ENCODE measurements at regions not wholly inside any gene's neighbourhood (a gene's known extent, or its start where the extent isn't known, plus 50 kb on each side); places are given as distances from the start of the nearest gene placed in this dataset.
A peak's percentile ranks its signal among the peaks of the same experiment; 100 is the strongest.
"Not testable (repeated sequence)": the region's sequence is repeated elsewhere in the genome, so short reads cannot be mapped to it uniquely, and the experiment has no call there.

DNA sequence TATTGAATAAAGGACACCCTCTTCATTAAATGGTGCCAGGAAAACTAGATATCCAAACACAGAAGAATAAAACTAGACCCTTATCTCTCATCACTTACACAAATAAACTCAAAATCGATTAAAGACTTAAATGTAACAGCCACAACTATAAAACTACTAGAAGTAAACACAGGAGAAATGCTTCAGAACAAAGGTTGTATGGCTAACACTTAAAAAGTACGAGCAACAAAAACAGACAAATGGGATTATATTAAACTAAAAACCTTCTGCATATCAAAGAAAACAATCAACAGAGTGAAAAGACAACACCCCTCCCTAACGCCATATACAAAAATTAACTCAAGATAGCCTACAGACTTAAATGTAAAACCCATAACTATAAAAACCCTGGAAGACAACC lies 104.7 kb upstream of the CLEC6A start:
- DNase-seq; H3K36me3 Mint-ChIP-seq (ENCODE audit: low read depth); H3K4me3 Mint-ChIP-seq; H3K4me1 Mint-ChIP-seq; POLR2A ChIA-PET; ATAC-seq; H3K27ac Mint-ChIP-seq; CTCF ChIA-PET; intact Hi-C loops (cut with DNase I, micrococcal nuclease): not testable (repeated sequence)
- Mint-ChIP-seq H3K9me3 (ENCODE audit: low read depth) (peaks cover 10% of the 10 kb centered on the region), H3K27me3 (peaks cover 11% of the 10 kb centered on the region)

DNA sequence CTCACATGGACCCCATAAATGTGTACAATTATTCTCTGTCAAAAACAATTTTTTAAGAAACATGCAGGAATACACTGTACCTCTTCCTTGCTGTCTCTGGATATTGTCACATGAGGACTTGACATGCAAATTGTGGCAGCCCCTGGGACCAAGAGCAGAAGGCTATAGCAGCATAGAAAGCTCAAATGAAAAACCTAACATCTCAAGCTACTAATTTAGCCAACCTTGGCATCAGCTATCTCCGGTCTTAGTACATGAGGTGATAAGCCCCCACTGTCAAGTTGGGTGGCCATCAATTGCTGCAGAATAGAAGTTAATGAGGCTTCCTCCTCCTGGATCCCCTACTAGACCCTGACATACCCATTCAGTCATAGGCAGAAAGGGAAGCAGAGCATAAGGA lies 101.0 kb upstream of the CLEC6A start:
- H3K27ac Mint-ChIP-seq; intact Hi-C loops (cut with DNase I, micrococcal nuclease); ATAC-seq; H3K4me1 Mint-ChIP-seq; POLR2A ChIA-PET; H3K4me3 Mint-ChIP-seq; H3K36me3 Mint-ChIP-seq (ENCODE audit: low read depth); H3K9me3 Mint-ChIP-seq (ENCODE audit: low read depth); DNase-seq: not testable (repeated sequence)
- H3K27me3 Mint-ChIP-seq = peaks cover 12% of the 10 kb centered on the region
- CTCF ChIA-PET = interaction anchor here (0.7 kb wide), 1 partner anchor 35 kb away, joined by 3 read pairs; no protein-coding TSS in a partner anchor

DNA sequence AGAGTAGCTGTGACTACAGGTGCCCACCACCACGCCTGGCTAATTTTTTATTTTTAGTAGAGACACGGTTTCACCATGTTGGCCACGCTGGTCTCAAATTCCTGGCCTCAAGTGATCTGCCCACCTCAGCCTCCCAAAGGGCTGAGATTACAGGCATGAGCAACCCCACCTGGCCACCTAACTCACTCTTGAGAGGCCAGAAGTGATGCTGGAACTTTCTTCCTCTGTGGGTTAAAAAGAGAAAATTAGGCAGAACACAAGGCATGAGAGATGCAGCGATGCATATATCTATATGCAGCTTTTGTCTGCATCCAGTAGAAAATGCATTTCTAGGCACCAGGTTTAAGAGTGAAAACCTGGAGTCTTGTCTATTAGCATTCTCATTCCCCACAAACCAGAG lies 100.2 kb upstream of the CLEC6A start:
- ATAC-seq; H3K27ac Mint-ChIP-seq; DNase-seq; H3K9me3 Mint-ChIP-seq (ENCODE audit: low read depth); POLR2A ChIA-PET; H3K4me3 Mint-ChIP-seq; intact Hi-C loops (cut with DNase I, micrococcal nuclease); CTCF ChIA-PET; H3K36me3 Mint-ChIP-seq (ENCODE audit: low read depth); H3K4me1 Mint-ChIP-seq: not testable (repeated sequence)
- H3K27me3 Mint-ChIP-seq = peaks cover 12% of the 10 kb centered on the region

DNA sequence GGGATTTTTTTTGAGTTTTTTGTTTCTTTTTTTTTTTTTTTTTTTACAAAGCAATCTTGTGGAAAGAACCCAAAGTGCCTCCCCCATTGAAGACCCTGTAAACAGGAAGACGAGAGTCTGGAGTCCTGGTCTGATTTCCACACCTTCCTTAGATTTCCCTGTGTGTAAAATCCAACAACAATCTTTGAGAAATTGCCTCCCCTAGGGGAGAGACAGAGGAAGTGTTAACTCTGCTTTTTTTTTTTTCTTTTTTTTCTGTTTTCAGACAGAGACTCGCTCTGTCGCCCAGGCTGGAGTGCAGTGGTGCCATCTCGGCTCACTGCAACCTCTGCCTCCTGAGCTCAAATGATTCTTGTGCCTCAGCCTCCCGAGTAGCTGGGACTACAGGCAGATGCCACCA lies 82.0 kb upstream of the CLEC6A start:
- intact Hi-C loops (cut with DNase I, micrococcal nuclease); H3K4me1 Mint-ChIP-seq; H3K4me3 Mint-ChIP-seq; ATAC-seq; H3K36me3 Mint-ChIP-seq (ENCODE audit: low read depth); H3K27ac Mint-ChIP-seq; DNase-seq; H3K27me3 Mint-ChIP-seq; H3K9me3 Mint-ChIP-seq (ENCODE audit: low read depth); POLR2A ChIA-PET; CTCF ChIA-PET: not testable (repeated sequence)

- H3K27me3 Mint-ChIP-seq; DNase-seq; H3K4me1 Mint-ChIP-seq; H3K27ac Mint-ChIP-seq; ATAC-seq; H3K4me3 Mint-ChIP-seq; POLR2A ChIA-PET; intact Hi-C loops (cut with DNase I, micrococcal nuclease); H3K9me3 Mint-ChIP-seq (ENCODE audit: low read depth); H3K36me3 Mint-ChIP-seq (ENCODE audit: low read depth): not testable (repeated sequence)
- CTCF ChIA-PET = interaction anchor here (0.6 kb wide), 1 partner anchor 169 kb away, joined by 3 read pairs; no protein-coding TSS in a partner anchor
Observed at GRCh38 chr12:8375122-8375521, 80.6 kb upstream of the CLEC6A start.

- ATAC-seq; POLR2A ChIA-PET; H3K4me1 Mint-ChIP-seq; intact Hi-C loops (cut with DNase I, micrococcal nuclease); H3K27ac Mint-ChIP-seq; DNase-seq; H3K36me3 Mint-ChIP-seq (ENCODE audit: low read depth); CTCF ChIA-PET; H3K4me3 Mint-ChIP-seq; H3K27me3 Mint-ChIP-seq; H3K9me3 Mint-ChIP-seq (ENCODE audit: low read depth): not testable (repeated sequence)
Observed at GRCh38 chr12:8377756-8378155, 78.0 kb upstream of the CLEC6A start.

- H3K36me3 Mint-ChIP-seq (ENCODE audit: low read depth); ATAC-seq; intact Hi-C loops (cut with DNase I, micrococcal nuclease); H3K9me3 Mint-ChIP-seq (ENCODE audit: low read depth); POLR2A ChIA-PET; DNase-seq; H3K27me3 Mint-ChIP-seq; H3K27ac Mint-ChIP-seq; CTCF ChIA-PET; H3K4me3 Mint-ChIP-seq; H3K4me1 Mint-ChIP-seq: not testable (repeated sequence)
Observed at GRCh38 chr12:8382556-8382955, 73.2 kb upstream of the CLEC6A start.

GRCh38 chr12:8384686-8385085 lies 71.1 kb upstream of the CLEC6A start:
- ATAC-seq; H3K36me3 Mint-ChIP-seq (ENCODE audit: low read depth); intact Hi-C loops (cut with DNase I, micrococcal nuclease); DNase-seq; H3K27ac Mint-ChIP-seq; H3K9me3 Mint-ChIP-seq (ENCODE audit: low read depth); POLR2A ChIA-PET; H3K4me3 Mint-ChIP-seq; H3K4me1 Mint-ChIP-seq: not testable (repeated sequence)
- CTCF ChIA-PET = interaction anchor here (0.6 kb wide), 1 partner anchor 98 kb away, joined by 3 read pairs; no protein-coding TSS in a partner anchor
- peaks cover 12% of the 10 kb centered on the region for H3K27me3 Mint-ChIP-seq

DNA sequence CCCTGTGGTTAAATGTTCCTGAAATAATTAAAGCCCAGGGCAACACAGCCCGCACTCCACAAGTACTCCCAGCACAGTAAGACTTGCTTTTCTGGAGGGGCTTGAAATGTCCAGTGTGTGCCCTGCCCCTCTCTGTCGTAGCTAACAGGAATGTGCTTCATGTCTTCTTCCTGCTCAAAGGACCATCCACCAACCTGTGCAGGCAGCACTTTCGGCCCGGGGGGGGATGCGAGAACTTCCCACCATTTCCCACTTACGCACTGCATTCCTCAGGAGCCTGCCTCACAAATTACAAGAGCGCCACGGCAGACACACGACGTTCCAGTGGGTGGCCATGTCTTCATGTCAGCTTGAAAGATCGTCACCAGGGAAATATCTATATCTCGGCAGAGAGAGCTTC lies 70.3 kb upstream of the CLEC6A start:
- intact Hi-C loops (cut with DNase I, micrococcal nuclease); H3K4me1 Mint-ChIP-seq; DNase-seq; H3K9me3 Mint-ChIP-seq (ENCODE audit: low read depth); H3K4me3 Mint-ChIP-seq; POLR2A ChIA-PET; H3K27ac Mint-ChIP-seq; ATAC-seq; H3K36me3 Mint-ChIP-seq (ENCODE audit: low read depth): not testable (repeated sequence)
- CTCF ChIA-PET = interaction anchor here (0.6 kb wide), 1 partner anchor 97 kb away, joined by 3 read pairs; no protein-coding TSS in a partner anchor
- peaks cover 12% of the 10 kb centered on the region for H3K27me3 Mint-ChIP-seq

DNA sequence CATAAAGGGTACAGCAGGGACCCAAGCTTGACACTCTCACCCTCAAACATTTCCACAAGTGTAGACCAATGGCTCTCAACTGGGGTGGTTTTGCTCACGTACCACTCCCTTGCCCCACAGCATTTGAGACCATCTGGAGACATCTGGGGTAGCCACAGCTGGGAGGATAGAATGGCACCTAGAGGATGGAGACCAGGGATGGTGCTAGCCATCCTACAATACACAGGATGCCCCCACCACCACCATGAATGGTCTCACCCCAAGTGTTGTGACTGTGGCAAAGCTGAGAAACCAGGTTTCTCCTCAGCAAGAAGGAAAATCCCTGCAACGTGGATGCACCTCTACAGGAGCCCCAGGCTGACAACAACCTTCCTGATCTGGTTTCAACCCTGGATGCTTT lies 69.1 kb upstream of the CLEC6A start:
- H3K4me3 Mint-ChIP-seq; intact Hi-C loops (cut with DNase I, micrococcal nuclease); POLR2A ChIA-PET; ATAC-seq; CTCF ChIA-PET; H3K4me1 Mint-ChIP-seq; H3K27ac Mint-ChIP-seq; H3K9me3 Mint-ChIP-seq (ENCODE audit: low read depth); DNase-seq; H3K36me3 Mint-ChIP-seq (ENCODE audit: low read depth): not testable (repeated sequence)
- peaks cover 12% of the 10 kb centered on the region for H3K27me3 Mint-ChIP-seq

- H3K9me3 Mint-ChIP-seq (ENCODE audit: low read depth); H3K4me1 Mint-ChIP-seq; POLR2A ChIA-PET; intact Hi-C loops (cut with DNase I, micrococcal nuclease); DNase-seq; H3K36me3 Mint-ChIP-seq (ENCODE audit: low read depth); H3K27ac Mint-ChIP-seq; ATAC-seq: not testable (repeated sequence)
- Mint-ChIP-seq H3K27me3 (peaks cover 16% of the 10 kb centered on the region), H3K4me3 (peak overlapping the region; percentile 21)
- CTCF ChIA-PET = interaction anchor here (1.1 kb wide), 1 partner anchor 280 kb away, joined by 3 read pairs; no protein-coding TSS in a partner anchor
Observed at GRCh38 chr12:8389296-8389695, 66.5 kb upstream of the CLEC6A start.

- H3K9me3 Mint-ChIP-seq (ENCODE audit: low read depth); H3K36me3 Mint-ChIP-seq (ENCODE audit: low read depth); H3K4me3 Mint-ChIP-seq; H3K4me1 Mint-ChIP-seq; H3K27ac Mint-ChIP-seq; intact Hi-C loops (cut with DNase I, micrococcal nuclease); POLR2A ChIA-PET: not testable (repeated sequence)
- DNase-seq = peak; percentile 82
- H3K27me3 Mint-ChIP-seq = peaks cover 13% of the 10 kb centered on the region
- peak; percentile 78 for ATAC-seq
- CTCF ChIA-PET = interaction anchor here (0.6 to 1.1 kb wide), 5 partner anchors 36 to 280 kb away, joined by 3 to 4 read pairs (median 4); no protein-coding TSS in a partner anchor
Observed at GRCh38 chr12:8390001-8390777, 65.6 kb upstream of the CLEC6A start.
